B cell (primary cell): ENCODE measurements at regions not wholly inside any gene's neighbourhood (a gene's known extent, or its start where the extent isn't known, plus 50 kb on each side); places are given as distances from the start of the nearest gene placed in this dataset.

ENCODE experiments used
- EZH2 ChIP-seq: IDR thresholded peaks from 2 replicates; pipeline ENCODE4 v1.6.1; 2012; ENCODE audit warnings: borderline replicate concordance, low read depth, mild to moderate bottlenecking, moderate library complexity, low read length; ENCODE audit not compliant: insufficient read depth, poor library complexity, severe bottlenecking
- TF ChIP-seq, protein P1 (sequence below): fragments of 200-600 bp; IDR thresholded peaks from one replicate; pipeline ENCODE4 v1.8.0; 2022; ENCODE audit warnings: antibody characterized with exemption, mild to moderate bottlenecking

DNA sequence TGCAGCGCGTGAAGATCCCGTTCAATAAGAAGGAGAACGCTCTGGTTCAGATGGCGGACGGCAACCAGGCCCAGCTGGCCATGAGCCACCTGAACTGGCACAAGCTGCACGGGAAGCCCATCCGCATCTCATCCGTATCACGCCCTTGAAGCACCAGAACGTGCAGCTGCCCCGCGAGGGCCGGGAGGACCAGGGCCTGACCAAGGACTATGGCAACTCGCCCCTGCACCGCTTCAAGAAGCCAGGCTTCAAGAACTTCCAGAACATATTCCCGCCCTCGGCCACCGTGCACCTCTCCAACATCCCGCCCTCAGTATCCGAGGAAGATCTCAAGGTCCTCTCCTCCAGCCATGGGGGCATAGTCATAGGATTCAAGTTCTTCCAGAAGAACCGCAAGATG is 131.9 kb upstream of the FUT8 start:
- TF ChIP-seq, protein P1, sequence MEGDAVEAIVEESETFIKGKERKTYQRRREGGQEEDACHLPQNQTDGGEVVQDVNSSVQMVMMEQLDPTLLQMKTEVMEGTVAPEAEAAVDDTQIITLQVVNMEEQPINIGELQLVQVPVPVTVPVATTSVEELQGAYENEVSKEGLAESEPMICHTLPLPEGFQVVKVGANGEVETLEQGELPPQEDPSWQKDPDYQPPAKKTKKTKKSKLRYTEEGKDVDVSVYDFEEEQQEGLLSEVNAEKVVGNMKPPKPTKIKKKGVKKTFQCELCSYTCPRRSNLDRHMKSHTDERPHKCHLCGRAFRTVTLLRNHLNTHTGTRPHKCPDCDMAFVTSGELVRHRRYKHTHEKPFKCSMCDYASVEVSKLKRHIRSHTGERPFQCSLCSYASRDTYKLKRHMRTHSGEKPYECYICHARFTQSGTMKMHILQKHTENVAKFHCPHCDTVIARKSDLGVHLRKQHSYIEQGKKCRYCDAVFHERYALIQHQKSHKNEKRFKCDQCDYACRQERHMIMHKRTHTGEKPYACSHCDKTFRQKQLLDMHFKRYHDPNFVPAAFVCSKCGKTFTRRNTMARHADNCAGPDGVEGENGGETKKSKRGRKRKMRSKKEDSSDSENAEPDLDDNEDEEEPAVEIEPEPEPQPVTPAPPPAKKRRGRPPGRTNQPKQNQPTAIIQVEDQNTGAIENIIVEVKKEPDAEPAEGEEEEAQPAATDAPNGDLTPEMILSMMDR = no peak
- TF ChIP-seq EZH2 = no peak
